GM21825 (cell line): ENCODE measurements at regions not wholly inside any gene's neighbourhood (a gene's known extent, or its start where the extent isn't known, plus 50 kb on each side); places are given as distances from the start of the nearest gene placed in this dataset.

Experiments used
- ATAC-seq: cut with Tn5 transposase; IDR thresholded peaks from one replicate; pipeline ENCODE4 v1.9.1; 2021; ENCODE audit warnings: mild to moderate bottlenecking, moderate library complexity; ENCODE audit not compliant: unreplicated experiment

DNA sequence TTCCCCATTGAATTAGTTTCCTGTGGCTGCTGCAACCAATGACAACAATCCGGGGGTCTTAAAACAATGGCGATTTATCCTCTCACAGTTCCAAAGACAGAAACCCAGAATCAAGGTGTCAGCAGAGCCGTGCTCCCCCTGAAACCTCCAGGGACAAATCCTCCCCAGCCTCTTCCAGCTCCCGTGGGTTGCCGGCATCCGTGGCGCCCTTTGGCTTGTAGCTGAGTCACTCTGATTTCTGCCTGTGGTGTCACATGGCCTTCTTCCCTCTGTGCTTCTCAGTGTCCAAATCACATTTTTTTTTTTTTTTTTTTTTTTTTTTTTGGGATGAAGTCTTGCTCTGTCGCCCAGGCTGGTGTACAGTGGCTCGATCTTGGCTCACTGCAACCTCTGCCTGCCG, 64.5 kb upstream of the STX18 start:
- ATAC-seq, result no peak

DNA sequence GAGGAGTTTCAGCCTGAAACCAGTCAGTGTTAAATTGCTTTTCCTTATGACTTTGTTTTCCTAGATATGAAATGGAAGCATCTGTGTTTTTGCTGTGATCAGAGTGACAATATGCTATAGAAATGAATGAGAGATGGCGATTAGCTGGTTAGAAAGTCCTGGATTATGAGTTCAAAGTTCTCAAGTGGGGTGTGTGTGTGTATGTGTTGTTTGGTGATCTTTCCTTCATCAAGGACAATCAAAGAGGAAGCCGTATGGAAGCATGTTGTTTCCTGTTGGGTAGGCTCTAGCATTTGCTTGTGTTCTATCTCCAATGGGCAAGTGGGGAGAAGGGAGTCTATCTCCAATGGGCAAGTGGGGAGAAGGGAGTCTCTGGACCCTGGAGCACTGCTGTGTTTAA, 64.0 kb upstream of the STX18 start:
- no peak for ATAC-seq

DNA sequence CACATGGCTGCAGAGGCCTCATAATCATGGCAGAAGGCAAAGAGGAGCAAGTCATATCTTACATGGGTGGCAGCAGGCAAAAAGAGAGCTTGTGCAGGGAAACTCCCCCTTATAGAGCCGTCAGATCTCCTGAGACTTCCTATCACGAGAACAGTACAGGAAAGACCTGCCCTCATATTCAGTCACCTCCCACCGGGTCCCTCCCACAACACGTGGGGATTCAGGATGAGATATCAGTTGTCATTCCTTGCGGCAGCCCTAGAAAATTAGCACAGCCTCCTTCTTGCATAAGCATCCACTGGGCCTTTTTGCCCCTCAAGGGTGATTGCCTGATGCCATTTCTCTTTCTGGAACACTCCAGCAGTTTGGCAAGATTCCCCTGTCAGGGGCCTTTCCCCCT, 61.7 kb upstream of the STX18 start:
- ATAC-seq, result no peak

DNA sequence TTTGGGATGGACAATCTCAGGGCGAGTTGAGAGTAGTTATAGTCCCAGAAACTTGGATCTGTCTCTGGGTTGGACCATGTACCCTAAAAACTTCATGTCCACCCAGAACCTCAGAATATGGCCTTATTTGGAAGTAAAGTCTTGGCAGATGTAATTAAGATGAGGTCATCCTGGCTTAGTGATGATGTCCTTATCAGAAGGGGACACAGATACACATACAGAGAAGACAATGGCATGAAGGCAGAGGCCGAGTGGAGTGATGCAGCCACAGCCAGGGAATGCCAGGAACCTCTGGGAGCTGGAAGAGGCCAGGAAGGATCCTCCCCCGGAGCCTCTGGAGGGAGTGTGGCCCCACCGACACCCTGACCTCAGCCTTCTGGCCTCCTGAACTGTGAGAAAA, 61.2 kb upstream of the STX18 start:
- no peak for ATAC-seq

DNA sequence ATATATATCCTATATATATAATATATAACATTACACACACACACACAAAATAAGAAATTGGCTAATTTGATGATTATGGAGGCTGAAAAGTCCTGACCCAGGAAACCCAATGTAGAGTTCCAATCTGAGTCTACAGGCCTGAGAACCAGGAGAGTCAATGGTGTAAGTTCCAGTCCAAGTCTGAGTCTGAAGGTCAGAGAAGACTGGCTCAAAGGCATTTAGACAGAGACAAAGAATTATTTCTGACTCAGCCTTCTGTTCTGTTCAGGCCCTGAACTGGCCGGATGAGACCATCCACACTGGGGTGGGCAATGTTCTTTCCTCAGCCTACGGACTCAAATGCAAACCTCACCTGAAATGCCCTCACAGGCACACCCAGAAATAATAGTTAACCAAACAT, 60.6 kb upstream of the STX18 start:
- no peak for ATAC-seq

DNA sequence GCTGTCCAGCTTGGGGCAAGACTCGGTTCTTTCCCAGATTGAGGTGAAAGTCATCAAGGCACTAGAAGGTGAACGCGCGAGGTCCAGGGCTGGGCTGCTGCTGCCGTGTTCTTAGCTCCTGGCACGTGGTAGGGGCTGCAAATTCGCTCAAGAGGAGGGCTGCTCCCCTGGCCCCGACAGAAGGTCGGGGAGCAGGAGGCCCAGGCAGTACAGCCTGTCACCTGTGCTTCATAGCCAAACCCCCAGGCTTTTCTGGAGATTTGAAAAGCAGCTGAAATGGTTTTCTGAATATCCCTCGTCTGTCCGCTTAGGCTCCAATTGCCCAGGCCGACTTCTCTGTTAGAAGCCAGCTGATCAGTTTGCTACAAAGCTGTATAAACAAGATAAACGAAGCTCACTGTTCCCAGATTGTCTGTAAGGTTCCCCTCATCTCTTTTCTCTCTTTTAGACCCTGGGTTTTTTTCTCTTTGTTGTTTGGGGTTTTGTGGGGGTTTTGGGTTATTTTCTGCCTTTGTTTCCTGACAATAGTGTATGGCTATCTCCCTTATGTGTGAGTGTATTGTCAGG, 60.0 kb upstream of the STX18 start:
- no peak for ATAC-seq

DNA sequence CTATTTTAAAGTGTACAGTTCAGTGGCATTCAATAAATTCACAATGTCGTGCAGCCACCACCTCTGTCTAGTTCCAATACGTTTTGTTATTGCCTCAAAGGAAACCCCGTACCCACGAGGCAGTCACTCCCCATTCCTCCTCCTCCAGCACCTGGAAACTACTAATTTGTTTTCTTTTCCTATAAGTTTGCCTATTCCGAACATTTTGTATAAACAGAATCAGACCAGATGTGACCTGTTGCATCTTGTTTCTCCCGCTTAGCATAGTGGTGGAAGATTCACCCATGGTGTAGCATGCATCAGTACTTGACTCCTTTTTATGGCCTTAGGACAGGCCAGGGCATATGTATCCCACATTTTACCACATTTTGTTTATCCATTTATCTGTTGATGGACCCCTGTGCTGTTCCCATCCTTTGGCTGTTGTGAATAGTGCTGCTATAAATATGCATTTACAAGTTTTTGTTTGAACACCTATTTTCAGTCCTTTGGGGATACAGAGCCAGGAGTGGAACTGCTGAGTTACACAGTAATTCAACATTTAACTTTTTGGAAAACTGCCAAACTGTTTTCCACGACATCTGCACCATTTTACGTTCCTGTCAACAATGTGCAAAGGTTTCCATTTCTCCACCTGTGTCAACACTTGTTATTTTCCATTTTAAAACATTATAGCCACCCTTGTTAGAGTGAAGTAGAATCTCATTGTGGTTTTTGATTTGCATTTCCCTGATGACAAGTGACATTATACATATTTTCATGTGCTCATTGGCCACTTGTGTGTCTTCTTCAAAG, 57.8 kb upstream of the STX18 start:
- ATAC-seq, result no peak

DNA sequence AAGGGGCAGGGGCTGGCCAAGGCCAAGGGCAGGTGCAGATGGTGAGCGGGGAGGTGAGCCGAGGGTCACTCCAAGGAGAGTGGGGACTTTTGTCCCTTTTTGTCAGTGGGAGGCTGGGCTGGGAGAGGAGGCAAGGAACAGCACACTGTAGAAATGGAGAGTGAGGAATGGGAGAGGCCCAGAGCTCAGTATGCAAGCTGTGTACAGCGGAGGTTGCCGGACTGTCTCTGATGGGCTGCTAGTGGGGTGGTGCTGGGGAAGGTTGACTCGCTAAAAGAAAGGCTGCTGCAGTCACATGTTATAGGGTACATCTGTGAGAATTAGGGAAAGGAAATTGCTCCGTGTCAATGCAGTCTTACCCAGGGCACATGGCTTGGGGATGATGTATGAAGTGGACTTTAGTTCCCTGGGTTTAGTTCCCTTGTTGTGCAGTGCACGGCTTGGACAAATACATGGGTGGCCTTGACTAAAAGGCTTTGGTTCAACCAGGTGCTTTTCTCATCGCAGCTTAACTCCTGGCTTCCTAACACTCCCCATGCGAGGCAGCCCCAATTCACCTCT, 57.1 kb upstream of the STX18 start:
- no peak for ATAC-seq

DNA sequence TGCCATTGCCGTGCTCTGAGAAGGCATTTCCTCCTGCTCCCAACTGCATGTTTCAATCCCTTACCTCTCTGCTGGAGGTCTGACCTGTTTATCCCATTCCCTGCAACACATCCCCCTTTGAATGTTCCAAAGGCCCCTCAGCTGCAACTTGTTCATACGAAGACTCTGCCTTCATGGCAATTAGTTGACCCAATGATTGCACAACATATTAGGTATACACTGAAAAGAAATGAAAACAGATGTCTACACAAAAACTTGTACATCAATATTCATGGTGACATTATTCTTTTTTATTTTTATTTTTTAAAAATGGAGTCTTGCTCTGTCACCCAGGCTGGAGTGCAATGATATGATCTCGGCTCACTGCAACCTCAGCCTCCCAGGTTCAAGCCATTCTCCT, 54.9 kb upstream of the STX18 start:
- ATAC-seq, result no peak

DNA sequence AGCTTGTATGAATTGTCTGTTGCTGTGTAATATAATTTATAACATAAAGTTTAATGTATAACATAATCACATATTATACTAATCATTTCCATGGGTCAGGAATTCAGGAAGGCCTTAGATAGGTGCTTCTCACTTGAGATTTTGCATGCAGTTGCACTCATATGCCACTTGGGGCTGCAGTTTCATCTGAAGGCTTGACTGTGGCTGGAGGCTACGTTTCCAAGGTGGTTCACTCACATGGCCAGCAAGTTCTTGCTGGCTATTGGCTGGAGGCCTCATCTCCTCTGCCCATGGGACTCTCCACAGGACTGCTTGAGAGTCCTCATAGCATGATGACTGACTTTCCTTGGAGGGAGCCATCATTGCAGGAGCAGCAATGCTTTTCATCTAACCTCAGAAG, 53.4 kb upstream of the STX18 start:
- no peak for ATAC-seq

DNA sequence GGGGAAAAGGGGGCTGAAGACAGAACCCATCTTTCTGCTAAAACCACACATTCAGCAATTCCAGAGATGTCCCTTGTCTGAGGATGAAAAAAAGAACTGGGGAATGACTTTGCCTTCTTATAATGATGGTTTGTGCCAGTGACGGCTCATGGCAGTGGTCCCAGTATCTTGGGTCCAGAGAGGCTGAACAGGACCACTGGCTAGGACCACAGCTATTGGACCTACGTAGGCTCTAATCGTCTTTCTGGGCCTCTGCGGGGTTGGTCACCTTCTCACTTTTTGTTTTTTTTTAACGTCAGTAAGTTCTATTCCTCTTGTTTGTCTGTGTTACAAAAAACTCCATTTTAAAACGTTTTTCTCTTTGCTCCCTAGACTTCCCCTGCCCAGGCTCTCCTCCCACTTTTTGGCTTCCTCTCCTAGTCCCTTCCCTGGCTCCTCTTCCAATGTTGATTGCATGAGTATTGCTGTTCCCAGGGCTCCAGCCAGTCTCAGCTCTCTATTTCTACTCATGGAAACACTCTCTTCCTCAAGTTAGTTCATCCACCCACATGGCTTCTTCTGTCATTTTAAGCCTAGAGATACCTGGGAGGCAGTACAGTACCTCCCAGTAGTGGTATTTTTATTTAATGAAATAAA, 52.6 kb upstream of the STX18 start:
- ATAC-seq, result no peak

DNA sequence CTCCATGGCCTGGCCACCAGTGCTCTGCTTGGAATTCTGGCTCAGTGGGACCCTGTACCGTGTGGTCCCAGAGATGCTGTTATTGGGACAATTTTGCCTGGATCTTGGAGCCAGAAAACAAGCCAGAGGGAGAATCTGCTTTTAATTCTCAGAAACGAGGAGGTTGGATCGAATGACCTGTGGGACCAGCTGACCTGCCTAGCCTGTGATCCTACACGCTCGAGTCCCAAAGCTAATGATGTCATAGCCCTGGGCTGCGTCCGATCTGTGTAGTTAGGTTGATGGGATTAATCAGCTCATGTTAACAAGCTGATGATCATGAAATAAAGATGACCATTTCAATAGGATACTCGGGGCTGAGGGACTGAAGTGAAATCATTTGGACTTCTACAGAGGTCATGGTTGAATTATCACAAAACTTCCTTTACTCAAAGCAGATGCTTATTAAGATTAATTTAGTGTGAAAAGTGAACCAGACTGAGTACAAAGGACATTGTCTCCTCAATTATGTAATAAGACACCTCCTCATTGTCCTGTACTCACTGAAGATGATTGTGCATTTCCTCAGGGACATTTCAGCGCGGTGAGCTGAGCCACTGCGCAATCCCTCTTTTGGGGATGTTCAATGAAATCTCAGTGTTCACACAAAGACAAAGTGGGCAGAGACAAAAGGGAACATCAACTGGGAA, 51.9 kb upstream of the STX18 start:
- ATAC-seq, result no peak

DNA sequence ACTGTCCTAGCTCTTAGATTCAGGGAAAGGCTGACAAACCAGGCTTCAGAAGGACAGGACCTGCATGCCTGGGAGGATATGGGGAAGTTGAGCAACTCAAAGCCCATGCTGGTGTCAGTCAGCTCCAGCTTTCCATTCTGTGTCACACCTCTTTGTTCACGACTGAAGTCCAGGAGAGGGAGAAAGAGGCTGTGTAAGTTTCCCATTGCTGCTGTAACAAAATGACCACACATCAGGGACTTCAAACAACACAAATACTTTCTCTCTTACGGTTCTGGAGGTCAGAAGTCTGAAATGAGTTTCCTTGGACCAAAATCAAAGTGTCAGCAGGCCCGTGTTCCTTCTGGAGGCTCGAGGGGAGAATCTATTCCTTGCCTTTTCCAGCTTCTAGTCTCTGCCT, 50.6 kb upstream of the STX18 start:
- no peak for ATAC-seq
